Cardiac muscle cell (in vitro differentiated cells and primary cell): ENCODE measurements at regions not wholly inside any gene's neighbourhood (a gene's known extent, or its start where the extent isn't known, plus 50 kb on each side); places are given as distances from the start of the nearest gene placed in this dataset.

Source experiments
- DNase-seq, 2 donors: peaks; one replicate each; pipeline versions ENCODE4 v3.0.0 to v3.0.0-alpha.2; 2010 to 2017; ENCODE audit warnings: low read depth in 1 of 2, low spot score in 1 of 2
- H3K27ac ChIP-seq: fragments of 200-600 bp; sonication (generic); 2 replicates; pipeline ENCODE4 v1.5.1; 2016
- H3K27me3 ChIP-seq: fragments of 200-600 bp; sonication (generic); 2 replicates; pipeline ENCODE4 v1.6.0; 2016; ENCODE audit warnings: control low read depth
- H3K36me3 ChIP-seq: fragments of 200-600 bp; sonication (generic); 2 replicates; pipeline ENCODE4 v1.5.1; 2016; ENCODE audit warnings: control low read depth
- H3K4me1 ChIP-seq: fragments of 200-600 bp; sonication (generic); 2 replicates; pipeline ENCODE4 v1.8.1; 2017; ENCODE audit warnings: low read depth, mild to moderate bottlenecking, mixed run types
- H3K4me3 ChIP-seq: fragments of 200-600 bp; sonication (generic); 2 replicates; pipeline ENCODE4 v1.5.1; 2016; ENCODE audit warnings: mild to moderate bottlenecking
- H3K9me3 ChIP-seq: fragments of 200-600 bp; sonication (generic); 2 replicates; pipeline ENCODE4 v1.5.1; 2017; ENCODE audit warnings: low read depth, mild to moderate bottlenecking, control low read depth
- TF ChIP-seq, protein P1 (sequence below): IDR thresholded peaks from 2 replicates; pipeline ENCODE4 v1.5.1; 2012; ENCODE audit warnings: low read depth, mild to moderate bottlenecking, low read length

DNA sequence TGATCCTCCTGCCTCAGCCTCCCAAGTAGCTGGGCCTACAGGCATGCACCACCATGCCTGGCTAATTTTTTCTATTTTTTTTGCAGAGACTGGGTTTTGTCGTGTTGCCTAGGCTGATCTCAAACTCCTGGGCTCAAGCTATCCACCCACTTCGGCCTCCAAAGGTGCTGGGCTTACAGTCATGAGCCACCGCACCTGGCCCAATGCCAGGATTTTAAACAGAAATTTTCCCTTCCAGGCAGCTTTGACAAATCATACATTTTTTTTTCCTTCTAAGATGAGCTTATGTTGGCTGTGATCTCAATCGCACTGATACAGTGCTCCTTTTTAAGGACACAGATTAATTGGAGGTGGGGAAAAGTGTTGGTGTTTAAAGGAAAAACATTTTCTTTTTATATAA lies 73.2 kb upstream of the CD2AP start:
- Histone ChIP-seq H3K27ac (no peak overlapping the region), H3K27me3 (no peaks in the 10 kb centered on the region), H3K4me3 (no peak overlapping the region), H3K9me3 (no peaks in the 10 kb centered on the region), H3K4me1 (no peaks in the 10 kb centered on the region), H3K36me3 (no peaks in the 10 kb centered on the region)
- DNase-seq = no peak
- TF ChIP-seq, protein P1, sequence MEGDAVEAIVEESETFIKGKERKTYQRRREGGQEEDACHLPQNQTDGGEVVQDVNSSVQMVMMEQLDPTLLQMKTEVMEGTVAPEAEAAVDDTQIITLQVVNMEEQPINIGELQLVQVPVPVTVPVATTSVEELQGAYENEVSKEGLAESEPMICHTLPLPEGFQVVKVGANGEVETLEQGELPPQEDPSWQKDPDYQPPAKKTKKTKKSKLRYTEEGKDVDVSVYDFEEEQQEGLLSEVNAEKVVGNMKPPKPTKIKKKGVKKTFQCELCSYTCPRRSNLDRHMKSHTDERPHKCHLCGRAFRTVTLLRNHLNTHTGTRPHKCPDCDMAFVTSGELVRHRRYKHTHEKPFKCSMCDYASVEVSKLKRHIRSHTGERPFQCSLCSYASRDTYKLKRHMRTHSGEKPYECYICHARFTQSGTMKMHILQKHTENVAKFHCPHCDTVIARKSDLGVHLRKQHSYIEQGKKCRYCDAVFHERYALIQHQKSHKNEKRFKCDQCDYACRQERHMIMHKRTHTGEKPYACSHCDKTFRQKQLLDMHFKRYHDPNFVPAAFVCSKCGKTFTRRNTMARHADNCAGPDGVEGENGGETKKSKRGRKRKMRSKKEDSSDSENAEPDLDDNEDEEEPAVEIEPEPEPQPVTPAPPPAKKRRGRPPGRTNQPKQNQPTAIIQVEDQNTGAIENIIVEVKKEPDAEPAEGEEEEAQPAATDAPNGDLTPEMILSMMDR = no peak

DNA sequence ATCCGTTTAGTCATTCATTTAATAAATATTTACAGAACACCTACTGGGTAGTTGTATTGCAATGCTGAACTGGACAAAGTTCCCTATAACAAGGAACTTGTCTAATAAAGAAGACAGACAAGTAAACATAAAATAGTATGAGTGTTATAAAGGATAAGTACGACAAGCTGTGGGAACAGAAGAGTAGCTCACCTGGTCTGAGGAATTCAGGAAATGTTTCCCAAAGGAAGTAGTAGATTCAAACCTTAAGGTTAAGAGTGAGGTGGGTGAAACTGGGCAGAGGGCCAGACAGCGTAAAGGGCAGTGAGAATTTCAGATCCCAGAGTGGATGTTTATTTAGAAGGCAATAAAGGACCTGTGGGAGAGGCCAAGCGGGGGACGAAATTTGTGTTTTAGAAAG lies 72.3 kb upstream of the CD2AP start:
- Histone ChIP-seq H3K4me3 (no peak overlapping the region), H3K27me3 (no peaks in the 10 kb centered on the region), H3K9me3 (no peaks in the 10 kb centered on the region), H3K4me1 (no peaks in the 10 kb centered on the region), H3K27ac (no peak overlapping the region), H3K36me3 (no peaks in the 10 kb centered on the region)
- TF ChIP-seq, protein P1 = no peak
- DNase-seq = no peak

DNA sequence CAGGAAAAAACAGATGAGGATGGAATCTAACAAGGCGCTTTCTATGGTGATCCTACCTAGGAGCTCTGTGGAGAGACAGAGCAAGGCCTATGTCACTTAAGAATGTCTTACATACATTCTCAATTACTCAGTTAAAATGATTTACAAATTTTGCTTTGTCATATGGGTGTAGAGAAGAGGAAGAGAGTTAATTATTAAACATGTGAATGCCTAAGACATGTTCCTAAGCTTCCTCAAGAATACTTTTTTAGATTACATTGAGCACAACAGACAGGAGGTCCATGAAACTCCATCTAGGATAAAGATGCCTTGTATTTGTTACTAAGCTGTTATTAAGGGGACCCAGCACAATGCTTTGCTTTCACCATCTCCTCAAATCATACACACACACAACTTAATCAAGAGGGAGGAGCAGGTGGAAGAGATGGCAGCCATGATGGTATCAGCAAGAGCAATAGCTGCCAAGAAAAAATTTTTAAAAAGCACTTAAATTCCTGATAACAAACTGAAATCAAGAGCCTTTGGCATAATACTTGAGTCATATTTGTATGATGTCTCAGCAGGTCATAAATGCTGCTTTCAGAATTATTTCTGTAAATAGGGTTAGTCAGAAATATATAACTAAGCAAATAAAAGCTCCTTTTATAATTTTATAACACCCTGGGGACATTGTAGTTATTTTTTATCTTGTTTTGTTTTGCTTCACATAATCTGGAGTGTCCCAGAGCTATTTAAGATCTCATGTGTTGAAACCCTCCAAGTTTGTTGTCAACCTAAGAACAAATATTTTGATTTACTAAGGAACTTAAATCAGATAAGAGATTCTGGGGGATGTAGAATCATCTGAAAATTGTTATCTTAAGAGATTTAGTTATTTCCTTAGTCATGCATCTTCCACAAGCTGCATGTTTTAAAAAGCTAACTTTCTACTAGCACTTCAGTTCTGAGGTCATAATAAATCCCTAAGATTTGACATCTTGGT lies 70.0 kb upstream of the CD2AP start:
- H3K4me3 ChIP-seq = no peak overlapping the region
- H3K27ac ChIP-seq = no peak overlapping the region
- H3K4me1 ChIP-seq = no peaks in the 10 kb centered on the region
- H3K9me3 ChIP-seq = no peaks in the 10 kb centered on the region
- TF ChIP-seq, protein P1 = no peak
- DNase-seq = no peak
- H3K36me3 ChIP-seq = no peaks in the 10 kb centered on the region
- no peaks in the 10 kb centered on the region for H3K27me3 ChIP-seq

DNA sequence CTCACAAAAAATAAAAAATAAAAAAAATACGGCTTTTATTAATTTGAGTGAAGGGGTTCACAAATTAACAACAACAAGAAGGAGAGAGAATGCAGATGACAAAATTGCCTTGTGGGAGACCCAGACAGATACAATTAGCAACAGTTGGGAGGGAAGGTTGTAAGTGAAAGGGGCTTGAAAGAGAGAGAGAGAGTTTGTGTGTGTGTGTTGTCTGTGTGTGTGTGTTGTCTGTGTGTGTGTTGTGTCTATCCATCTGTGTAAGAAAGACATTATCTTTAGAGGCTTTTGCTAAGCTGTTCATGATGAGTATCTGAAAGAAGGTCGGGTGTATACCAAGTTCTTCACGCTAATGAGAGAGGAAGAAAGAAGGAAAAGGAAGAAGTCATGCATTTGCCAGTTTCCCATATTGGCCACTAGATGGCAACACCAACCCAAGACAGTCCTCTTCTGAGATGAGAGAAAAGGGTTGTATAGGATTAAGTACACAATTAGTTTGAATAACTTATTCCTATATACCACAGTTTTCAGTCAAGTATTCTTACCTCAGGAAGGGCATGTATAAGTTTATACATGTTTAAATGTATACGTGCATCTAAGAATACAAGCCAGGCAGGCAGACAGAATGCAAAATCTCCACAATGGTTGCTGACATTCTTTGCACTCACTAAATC lies 63.7 kb upstream of the CD2AP start:
- Histone ChIP-seq H3K4me3 (no peak overlapping the region), H3K9me3 (no peaks in the 10 kb centered on the region), H3K4me1 (no peaks in the 10 kb centered on the region), H3K27ac (no peak overlapping the region), H3K36me3 (no peaks in the 10 kb centered on the region), H3K27me3 (no peaks in the 10 kb centered on the region)
- DNase-seq = peak; percentile 58 to 83
- TF ChIP-seq, protein P1 = peak; percentile 91

DNA sequence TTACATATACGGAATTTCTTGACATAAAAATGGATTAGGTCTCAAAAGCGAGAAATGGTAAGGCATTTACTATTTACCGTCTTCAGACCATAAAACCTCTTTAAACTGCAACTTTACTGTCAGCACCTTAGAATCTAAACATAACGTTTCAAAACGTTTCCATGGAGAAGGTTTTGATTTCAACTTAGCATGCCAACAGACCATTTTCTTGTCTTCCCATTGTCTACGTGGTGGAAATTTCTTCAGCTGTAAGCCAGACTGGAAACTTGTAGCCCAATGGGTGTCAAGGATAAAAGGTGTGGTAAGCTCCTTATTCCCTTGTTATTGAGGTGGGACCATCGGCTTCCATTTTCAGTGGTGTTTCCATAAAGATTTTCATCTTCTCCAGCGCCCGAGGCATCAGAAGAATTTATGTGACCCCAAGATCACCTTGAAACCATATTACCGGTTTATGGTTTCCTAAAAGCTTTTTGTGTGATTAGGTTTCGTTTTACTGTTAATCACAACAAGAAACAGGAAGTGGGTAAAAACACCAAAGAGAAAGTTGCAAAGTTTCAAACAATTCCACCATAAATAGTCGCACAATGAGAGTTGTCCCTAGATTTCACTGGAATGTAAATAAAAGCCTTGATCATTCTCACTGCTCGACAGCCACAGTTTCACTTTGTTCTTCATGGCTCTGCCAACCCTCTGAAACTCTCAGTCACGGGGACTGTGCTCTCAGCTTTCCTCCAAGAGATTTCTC lies 63.0 kb upstream of the CD2AP start:
- Histone ChIP-seq H3K4me3 (no peak overlapping the region), H3K27ac (no peak overlapping the region)
- DNase-seq = peak in 1 of 2 donors; percentile 49

More for the DNA sequence above, 63.0 kb upstream of the CD2AP start:
- Histone ChIP-seq H3K36me3 (no peaks in the 10 kb centered on the region), H3K27me3 (no peaks in the 10 kb centered on the region), H3K4me1 (no peaks in the 10 kb centered on the region), H3K9me3 (no peaks in the 10 kb centered on the region)
- TF ChIP-seq, protein P1 = no peak
